H1 (cell line): ENCODE measurements at regions not wholly inside any gene's neighbourhood (a gene's known extent, or its start where the extent isn't known, plus 50 kb on each side); places are given as distances from the start of the nearest gene placed in this dataset.

Source experiments
- NANOG ChIP-seq: IDR thresholded peaks from 2 replicates; pipeline ENCODE4 v1.6.1; 2011; ENCODE audit warnings: low read length, low read depth, mild to moderate bottlenecking, inconsistent platforms; ENCODE audit not compliant: insufficient read depth, poor library complexity, severe bottlenecking

DNA sequence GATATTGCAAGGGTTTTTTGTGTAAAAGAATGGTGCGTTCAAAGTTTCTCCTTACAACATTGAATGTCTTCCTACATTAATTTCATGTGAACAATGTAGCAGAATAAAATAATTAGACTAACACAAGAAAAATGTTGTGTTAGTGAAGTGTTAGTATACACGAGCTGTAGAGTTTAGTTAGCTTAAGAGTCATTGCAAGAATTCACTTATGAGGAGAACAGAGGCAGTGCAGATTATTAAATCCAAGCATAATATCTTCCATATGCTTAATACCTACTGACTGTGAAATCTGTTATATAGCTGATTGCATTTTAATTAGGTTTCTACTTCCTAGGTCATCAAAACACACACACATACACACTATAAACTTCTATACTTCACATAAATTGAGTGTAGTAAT lies 959.0 kb downstream of the FAT4 start (continued):
- no peak for TF ChIP-seq NANOG
